HepG2 (cell line): ENCODE measurements at regions not wholly inside any gene's neighbourhood (a gene's known extent, or its start where the extent isn't known, plus 50 kb on each side); places are given as distances from the start of the nearest gene placed in this dataset.

Experiments
- AKNA ChIP-seq: sonication (generic); formaldehyde crosslinking; IDR thresholded peaks from 2 replicates; pipeline ENCODE4 v1.4.0; 2020; ENCODE audit warnings: missing genetic modification reagents, borderline replicate concordance
- ARID3A ChIP-seq: IDR thresholded peaks from 2 replicates; pipeline ENCODE4 v1.6.1; 2012; ENCODE audit warnings: low read depth, low read length, improper control_type of control experiment
- IKZF5 ChIP-seq: IDR thresholded peaks from 2 replicates; pipeline ENCODE4 v1.6.1; 2018; ENCODE audit warnings: missing genetic modification reagents, mild to moderate bottlenecking, missing compliant biosample characterization
- KIAA2018 ChIP-seq: sonication (generic); formaldehyde crosslinking; IDR thresholded peaks from 2 replicates; pipeline ENCODE4 v1.5.0; 2020; ENCODE audit warnings: mild to moderate bottlenecking, missing genetic modification reagents, borderline replicate concordance
- RFX1 ChIP-seq: fragments of 450-650 bp; IDR thresholded peaks from 2 replicates; pipeline ENCODE4 v1.6.1; 2017
- ZKSCAN5 ChIP-seq: sonication (generic); formaldehyde crosslinking; IDR thresholded peaks from 2 replicates; pipeline ENCODE4 v1.5.1; 2020; ENCODE audit warnings: mild to moderate bottlenecking, missing genetic modification reagents
- ZMYM2 ChIP-seq: sonication (generic); formaldehyde crosslinking; IDR thresholded peaks from 2 replicates; pipeline ENCODE4 v1.8.0; 2022; ENCODE audit warnings: mild to moderate bottlenecking, missing genetic modification reagents
- ZNF281 ChIP-seq: sonication (generic); formaldehyde crosslinking; IDR thresholded peaks from 2 replicates; pipeline ENCODE4 v1.4.0; 2020; ENCODE audit warnings: missing genetic modification reagents, borderline replicate concordance
- ZNF7 ChIP-seq: IDR thresholded peaks from 2 replicates; pipeline ENCODE4 v1.6.1; 2016; ENCODE audit warnings: missing biosample characterization, missing genetic modification reagents

GRCh38 chr1:245045087-245045881 lies 109.5 kb upstream of the KIF26B start (continued):
- no peak for TF ChIP-seq ARID3A
- no peak for TF ChIP-seq ZNF7
- TF ChIP-seq KIAA2018 = no peak
- peak; percentile 45; the same call in 1 of the 2 replicates for TF ChIP-seq IKZF5
- no peak for TF ChIP-seq ZKSCAN5 (CRISPR knock-in tag)
- no peak for TF ChIP-seq RFX1
- no peak for TF ChIP-seq ZNF281
- no peak for TF ChIP-seq AKNA
- 0 out of 2 replicates have a peak, but pooled peaks have one; percentile 60 for TF ChIP-seq ZMYM2 (CRISPR knock-in tag)
